ENCODE measurements at regions not wholly inside any gene's neighbourhood (a gene's known extent, or its start where the extent isn't known, plus 50 kb on each side); places are given as distances from the start of the nearest gene placed in this dataset.

GRCh38 chr4:3687538-3687937, 78.6 kb upstream of the ADRA2C start (continued):
- TF ChIP-seq REST (IDR thresholded peaks at IDR 0.05; ENCODE audit: low read depth, low read length): no peak
- no peak for TF ChIP-seq RCOR1 (IDR thresholded peaks at IDR 0.05; ENCODE audit: low read length)

GRCh38 chr4:3686753-3687152, 79.4 kb upstream of the ADRA2C start:
- ChIA-PET CTCF (interaction anchor here (1.1 to 1.6 kb wide), 2 partner anchors 9 to 20 kb away, joined by 3 to 4 read pairs; no protein-coding TSS in a partner anchor), POLR2A (interaction anchor here (1.0 to 1.2 kb wide), 2 partner anchors 14 to 21 kb away, joined by 3 to 4 read pairs; no protein-coding TSS in a partner anchor)
- no peaks in the 10 kb centered on the region for H3K27me3 ChIP-seq (ENCODE audit: insufficient read depth)
- H3K9ac ChIP-seq: no peak overlapping the region
- no peaks in the 10 kb centered on the region for H3K9me2 ChIP-seq
- 45% methylated on average over 8 of the region's 8 CpGs for WGBS (ENCODE audit: low lambda C conversion rate)
- H3K79me2 ChIP-seq (ENCODE audit: insufficient read depth): no peaks in the 10 kb centered on the region
- H3K9me3 ChIP-seq: no peaks in the 10 kb centered on the region
- no peak overlapping the region for H2AFZ ChIP-seq (ENCODE audit: low read depth)
- no peak overlapping the region for H3K27ac ChIP-seq (ENCODE audit: low read depth in 2 of 2, low read length in 1 of 2)
- DNase-seq: peak; percentile 72
- no peaks in the 10 kb centered on the region for H4K20me1 ChIP-seq (ENCODE audit: insufficient read depth)
- no peak overlapping the region for H3K4me3 ChIP-seq (ENCODE audit: low read depth in 2 of 2, low read length in 1 of 2)
- no peaks in the 10 kb centered on the region for H3F3A ChIP-seq (replicated peaks; ENCODE audit: insufficient read depth)
- H3K4me1 ChIP-seq (ENCODE audit: control insufficient read depth in 1 of 2, insufficient read depth in 2 of 2, low read depth in 1 of 2, low read length in 1 of 2): peaks cover 0 to 2% of the 10 kb centered on the region in 2 experiments; a peak in 1 of 4 replicates
- peak; percentile 86; the same call in 1 of the 2 replicates for TF ChIP-seq MXI1 (IDR thresholded peaks at IDR 0.05; ENCODE audit: low read depth, low read length)
- TF ChIP-seq TCF12 (IDR thresholded peaks at IDR 0.05): no peak
- no peak for TF ChIP-seq FOXJ3 (CRISPR knock-in tag; IDR thresholded peaks at IDR 0.05)
- no peak for TF ChIP-seq MEF2A (IDR thresholded peaks at IDR 0.05; ENCODE audit: borderline replicate concordance, low read depth)
- no peak for TF ChIP-seq SMC3 (IDR thresholded peaks at IDR 0.05; ENCODE audit: low read depth, low read length)
- peak; percentile 84 for TF ChIP-seq GATA2 (CRISPR knock-in tag; IDR thresholded peaks at IDR 0.05)
- TF ChIP-seq RCOR1 (IDR thresholded peaks at IDR 0.05; ENCODE audit: low read length): peak; percentile 77; the same call in 1 of the 2 replicates
- TF ChIP-seq FOSL2 (IDR thresholded peaks at IDR 0.05; ENCODE audit: borderline replicate concordance, low read depth): no peak
- TF ChIP-seq JUND (IDR thresholded peaks at IDR 0.05): no peak
- peak; percentile 15 for TF ChIP-seq CHD2 (IDR thresholded peaks at IDR 0.05; ENCODE audit: low read length, partially characterized antibody)
- no peak for TF ChIP-seq ZBTB33 (IDR thresholded peaks at IDR 0.05; ENCODE audit: borderline replicate concordance, low read depth)
- peak in 1 of 2 experiments; percentile 68; a peak in 2 of 4 replicates for TF ChIP-seq EP300 (IDR thresholded peaks at IDR 0.05; ENCODE audit: borderline replicate concordance in 1 of 2, low read depth in 1 of 2, low read length in 1 of 2)
- TF ChIP-seq RAD21 (IDR thresholded peaks at IDR 0.05; ENCODE audit: low read length): peak; percentile 16; the same call in 1 of the 2 replicates
- TF ChIP-seq IRF3 (IDR thresholded peaks at IDR 0.05; ENCODE audit: low read depth, low read length): no peak
- TF ChIP-seq RXRA (IDR thresholded peaks at IDR 0.05; ENCODE audit: borderline replicate concordance, low read depth): no peak
- TF ChIP-seq REST (IDR thresholded peaks at IDR 0.05; ENCODE audit: low read depth, low read length): no peak
- no peak for TF ChIP-seq GABPA (IDR thresholded peaks at IDR 0.05; ENCODE audit: low read depth)
- no peak for TF ChIP-seq USF2 (IDR thresholded peaks at IDR 0.05; ENCODE audit: borderline replicate concordance, low read depth, low read length)
- H3K36me3 ChIP-seq (replicated peaks in 1 of 2; ENCODE audit: control insufficient read depth in 1 of 2, insufficient read depth in 2 of 2, low read length in 1 of 2): no peaks in the 10 kb centered on the region
- H3K4me2 ChIP-seq: no peak overlapping the region
